Right renal cortex interstitium (tissue), 3 donors: ENCODE measurements at regions not wholly inside any gene's neighbourhood (a gene's known extent, or its start where the extent isn't known, plus 50 kb on each side); places are given as distances from the start of the nearest gene placed in this dataset.

Source experiments
- DNase-seq, 3 donors: peaks; one replicate each; pipeline ENCODE4 v3.0.0-alpha.2; 2013; ENCODE audit warnings: low read depth in 3 of 3, low spot score in 2 of 3

- DNase-seq: no peak
These were observed 164.7 kb downstream of the LTN1 start for GRCh38 chr21:28828021-28828420.

- no peak for DNase-seq
These were observed 165.3 kb downstream of the LTN1 start for GRCh38 chr21:28827422-28827821.

DNA sequence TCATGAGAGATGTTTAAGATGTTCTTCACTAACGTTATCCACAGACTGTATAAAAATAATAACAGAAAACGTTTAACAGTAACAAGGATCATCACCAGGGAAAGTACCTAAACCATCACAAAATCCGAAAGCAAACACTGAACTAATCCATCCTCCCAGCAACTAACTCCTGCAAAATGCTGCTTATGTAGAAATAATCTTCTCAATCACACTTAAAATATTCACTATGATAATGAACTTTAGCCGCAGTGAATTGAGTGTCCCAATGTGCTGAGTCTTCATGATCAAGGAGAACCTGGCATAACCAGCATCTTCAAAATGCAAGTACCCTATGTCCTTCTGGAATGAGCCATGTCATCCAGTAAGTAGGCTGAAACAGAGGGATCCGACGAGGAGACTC, 166.1 kb downstream of the LTN1 start:
- DNase-seq: no peak

- DNase-seq: no peak
These were observed 166.7 kb downstream of the LTN1 start for GRCh38 chr21:28826021-28826420.

DNA sequence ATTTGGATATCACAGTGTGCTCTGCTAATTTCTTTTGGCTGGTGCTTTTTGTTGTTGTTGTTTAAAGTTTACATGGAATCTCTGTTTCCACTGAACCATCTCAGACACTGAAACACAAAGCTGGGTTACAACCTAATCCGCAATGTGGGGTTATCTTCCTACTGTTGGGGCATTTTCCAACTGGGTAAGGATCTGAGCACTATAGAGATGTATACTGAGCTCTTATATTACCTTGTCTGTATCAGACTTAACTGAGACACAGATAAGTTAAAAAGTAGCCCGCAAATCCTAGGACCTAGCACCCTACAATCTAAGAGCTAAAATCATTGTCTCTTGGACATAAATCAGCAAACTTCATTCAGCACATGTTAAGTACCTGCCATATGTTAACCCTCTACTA, 169.2 kb downstream of the LTN1 start:
- no peak for DNase-seq

DNA sequence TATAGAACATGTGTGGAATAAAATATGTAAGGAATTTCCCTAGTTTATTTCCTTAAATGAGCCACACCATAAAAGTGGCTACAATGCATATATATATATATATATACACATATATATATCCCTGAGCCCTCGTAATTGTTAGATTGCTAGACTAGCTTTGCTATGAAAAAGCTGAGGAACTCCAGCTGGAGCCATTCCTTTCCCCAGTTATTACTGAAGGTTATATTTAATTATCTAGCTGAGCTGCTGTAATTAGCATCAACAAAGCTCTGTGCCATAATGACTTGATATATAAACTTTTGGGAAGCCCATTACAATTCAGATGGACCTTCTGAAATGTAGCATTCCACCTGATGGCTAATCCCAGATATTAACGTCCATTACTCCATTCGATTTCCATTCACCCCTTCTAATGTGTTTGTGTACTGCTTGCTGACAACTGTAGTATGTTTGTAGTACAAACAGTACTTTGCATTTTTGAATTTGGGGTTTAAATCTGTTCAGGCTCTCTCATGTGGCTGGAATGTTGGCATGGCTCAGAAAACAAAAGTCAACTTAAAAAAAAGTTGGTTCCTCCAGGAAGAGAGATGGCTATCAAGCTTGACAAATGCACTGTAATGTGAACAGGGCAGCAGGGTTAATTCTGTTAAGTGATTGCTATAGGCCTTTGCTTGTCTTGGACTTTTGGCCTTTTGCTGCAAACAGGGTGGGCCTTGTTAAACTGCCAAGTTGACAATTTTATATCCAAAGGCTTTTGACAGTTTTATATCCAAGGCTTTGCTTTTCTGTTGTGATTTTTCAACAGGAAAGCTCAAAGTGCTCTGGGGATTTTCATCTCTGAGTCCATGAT, 170.0 kb downstream of the LTN1 start:
- DNase-seq: peak; percentile 53 to 74 (median 69)

- no peak for DNase-seq
These were observed 170.6 kb downstream of the LTN1 start for GRCh38 chr21:28822123-28822399.

DNA sequence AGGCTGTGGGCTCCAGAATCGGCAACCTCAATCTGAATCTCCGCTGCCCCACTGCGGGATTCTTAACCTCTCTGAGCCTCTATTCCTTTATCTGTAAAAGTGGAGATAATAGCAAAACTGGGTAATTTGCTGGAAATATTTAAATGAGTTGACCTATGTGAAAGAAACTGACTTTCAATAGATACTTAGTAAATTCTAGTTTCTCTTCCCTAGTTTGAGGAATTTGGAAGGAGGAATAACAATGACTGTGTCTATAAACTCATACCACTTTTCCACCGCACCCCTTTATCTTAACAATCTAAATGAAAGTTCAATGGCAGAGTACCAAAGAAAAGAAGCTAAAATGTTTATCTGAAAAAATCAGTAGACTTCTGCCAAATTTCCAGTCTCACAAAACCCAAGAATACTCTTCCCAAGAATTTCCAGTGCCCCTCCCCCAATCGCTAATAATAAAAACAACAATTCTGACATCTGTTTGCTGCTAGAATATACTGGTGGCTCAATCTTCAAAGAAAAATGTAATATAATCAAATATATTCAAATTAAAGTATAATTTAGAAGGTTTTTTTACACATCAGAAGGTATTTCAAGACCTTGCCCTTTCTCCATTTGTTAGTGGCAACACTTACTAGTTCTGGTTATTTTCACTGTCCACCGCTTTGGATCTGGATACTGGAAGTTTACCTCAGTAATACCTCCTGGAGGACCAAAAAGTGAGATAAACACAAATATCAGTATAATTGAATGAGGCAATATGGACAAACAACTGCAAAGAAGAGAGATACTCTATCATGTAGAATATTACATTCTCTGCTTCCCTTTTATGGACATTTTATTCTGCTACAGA, 171.2 kb downstream of the LTN1 start:
- DNase-seq: no peak

DNA sequence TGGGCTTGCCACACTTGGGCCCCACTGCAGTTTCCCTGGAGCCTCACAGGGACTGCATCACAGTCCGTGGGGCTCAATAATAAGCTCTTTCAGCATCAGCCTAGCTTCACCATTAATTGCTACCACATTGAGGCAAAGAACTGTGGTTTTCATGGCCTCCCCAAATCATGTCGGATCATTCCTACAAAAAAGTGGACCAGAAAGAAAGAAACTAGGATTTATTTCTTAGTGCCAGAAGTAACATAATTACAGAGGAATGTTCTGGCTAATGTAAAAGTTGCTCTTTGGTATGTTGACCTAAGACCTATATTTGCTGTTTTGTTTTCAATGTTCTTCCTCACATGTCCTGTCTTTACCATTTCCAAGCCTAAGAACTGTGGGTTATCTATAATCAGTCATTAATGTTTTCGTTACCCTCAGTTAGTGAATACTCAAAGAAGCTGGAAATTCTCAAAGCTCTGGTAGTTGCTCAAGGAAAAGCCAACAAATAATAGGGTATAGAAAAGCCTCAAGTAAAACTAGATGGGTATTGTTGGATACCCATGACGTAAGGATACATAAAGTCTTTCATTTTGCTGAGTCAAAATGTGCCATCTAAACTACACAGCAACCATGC, 173.9 kb downstream of the LTN1 start:
- DNase-seq: no peak

GRCh38 chr21:28817871-28818270, 174.8 kb downstream of the LTN1 start:
- DNase-seq: no peak

GRCh38 chr21:28811860-28812259, 180.8 kb downstream of the LTN1 start:
- DNase-seq: no peak

- DNase-seq: no peak
These were observed 181.7 kb downstream of the LTN1 start for GRCh38 chr21:28810826-28811524.

DNA sequence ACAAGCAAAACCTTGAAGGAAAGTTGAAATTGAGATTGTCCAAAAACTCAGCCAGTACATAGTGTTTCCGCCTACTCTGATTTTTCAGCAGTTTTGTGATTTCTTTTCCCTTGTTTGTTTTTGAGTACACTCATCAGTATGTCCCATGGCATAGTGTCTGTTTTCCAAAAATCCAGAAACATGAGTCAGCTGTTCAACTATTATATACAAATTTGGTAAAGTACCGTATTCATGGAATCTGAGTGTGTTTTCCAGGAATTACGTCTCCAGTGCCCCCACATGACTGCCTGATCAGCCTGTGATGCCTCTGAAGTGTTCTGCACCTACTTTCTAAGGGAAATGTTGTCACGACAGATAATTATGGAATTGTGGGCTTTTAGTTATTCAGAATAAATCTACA, 186.8 kb downstream of the LTN1 start:
- no peak for DNase-seq

DNA sequence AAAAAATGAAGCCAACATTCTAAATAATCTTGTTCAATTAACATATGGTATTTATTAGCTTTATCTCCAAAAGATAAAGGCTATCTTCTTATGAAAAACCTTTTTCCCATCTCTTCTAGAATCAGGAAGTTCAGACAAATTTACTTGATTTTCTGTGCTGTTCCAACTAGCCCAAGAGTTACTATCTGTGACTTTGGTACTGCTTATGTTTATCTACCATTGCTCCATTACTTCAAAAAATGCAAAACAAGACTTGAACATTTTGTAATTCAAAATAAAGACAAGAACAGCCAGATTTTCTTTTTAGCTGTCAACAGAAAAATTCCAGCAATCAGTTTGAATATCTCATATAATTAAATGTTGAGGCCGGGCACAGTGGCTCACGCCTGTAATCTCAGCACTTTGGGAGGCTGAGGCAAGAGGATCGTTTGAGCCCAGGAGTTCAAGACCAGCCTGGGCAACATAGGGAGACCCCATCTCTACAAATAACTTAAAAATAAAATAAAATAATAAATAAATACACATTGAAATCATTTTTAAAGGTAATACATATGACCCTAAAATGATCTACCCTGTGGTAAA, 188.5 kb downstream of the LTN1 start:
- DNase-seq: no peak

DNA sequence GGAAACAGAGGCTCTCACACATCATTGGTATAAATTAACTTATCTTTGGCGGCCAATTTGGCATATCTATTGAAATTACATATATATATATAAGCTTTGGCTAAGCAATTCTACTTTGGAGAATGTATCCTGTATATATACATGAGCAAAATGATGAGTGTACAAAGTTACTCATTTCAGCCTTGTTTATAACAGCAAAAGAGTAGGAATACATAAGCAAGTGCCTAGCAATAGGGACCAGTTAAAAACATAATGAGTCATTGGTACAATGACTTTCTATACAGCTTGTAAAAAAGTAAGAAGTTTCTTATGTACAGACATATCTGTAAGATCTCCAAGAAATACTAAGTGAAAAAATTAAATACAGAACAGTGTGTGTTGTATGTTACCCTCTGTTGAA, 190.8 kb downstream of the LTN1 start:
- DNase-seq: no peak

DNA sequence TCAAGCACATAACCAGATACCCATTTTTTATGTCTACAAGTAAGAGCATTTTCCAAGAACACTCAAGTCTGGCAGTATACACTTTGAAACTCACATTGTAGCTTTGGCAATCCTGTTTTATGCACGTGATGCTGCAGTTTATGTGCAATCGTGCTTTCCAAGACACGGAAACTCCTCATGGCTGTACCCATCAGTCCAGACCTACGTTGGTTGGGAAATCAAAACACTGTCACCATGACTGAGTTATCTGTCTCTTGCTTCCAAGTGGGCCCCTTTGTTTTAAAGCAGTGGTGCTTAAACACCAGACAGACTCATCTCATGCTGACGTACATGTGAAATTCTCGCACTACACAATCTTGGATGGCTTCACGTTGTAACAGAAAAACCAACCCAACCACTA, 192.8 kb downstream of the LTN1 start:
- no peak for DNase-seq

- DNase-seq: no peak
These were observed 193.9 kb downstream of the LTN1 start for GRCh38 chr21:28798798-28799197.

GRCh38 chr21:28795251-28795650, 197.4 kb downstream of the LTN1 start:
- no peak for DNase-seq

DNA sequence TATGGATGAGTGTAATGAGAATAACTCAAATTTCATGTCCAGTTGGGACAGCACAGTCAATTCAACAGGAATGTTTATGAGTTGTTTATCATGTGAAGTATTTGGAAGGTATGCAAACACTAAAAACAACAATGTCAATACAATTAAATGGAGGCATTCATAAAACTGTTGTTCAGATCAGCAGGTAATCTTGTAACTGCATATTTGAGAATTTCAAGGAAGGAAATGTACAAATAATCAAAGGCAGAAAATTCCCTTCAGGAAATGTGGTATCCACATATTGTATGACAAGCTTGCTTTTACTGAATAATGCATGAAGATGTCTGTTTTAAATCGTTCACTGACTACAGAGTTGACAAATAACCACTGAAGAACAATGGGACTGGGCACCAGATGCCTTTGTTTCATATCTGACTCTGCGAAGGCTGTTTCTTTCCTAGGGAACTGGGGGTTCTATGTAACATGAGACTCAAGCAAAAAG, 198.3 kb downstream of the LTN1 start:
- no peak for DNase-seq

GRCh38 chr21:28793043-28793442, 199.6 kb downstream of the LTN1 start:
- DNase-seq: no peak
